Right ventricle myocardium superior (tissue), 1 donor: ENCODE measurements at regions not wholly inside any gene's neighbourhood (a gene's known extent, or its start where the extent isn't known, plus 50 kb on each side); places are given as distances from the start of the nearest gene placed in this dataset.

Experiments used
- ATAC-seq: fragments of 200-7000 bp; cut with Tn5 transposase; one replicate; pipeline ENCODE4 v1.9.1; 2020; ENCODE audit warnings: mild to moderate bottlenecking; ENCODE audit not compliant: poor library complexity
- DNase-seq: peaks from one replicate; pipeline ENCODE4 v3.0.0-alpha.2; 2020
- intact Hi-C: fragments of 100-400 bp; cut with DNase I; formaldehyde crosslinking; loops from one replicate; pipeline ENCODE4 v1.11.2; 2022
- donor health status: DM: no; HTN: yes; CAD: no; lungs with severe emphysema.

DNA sequence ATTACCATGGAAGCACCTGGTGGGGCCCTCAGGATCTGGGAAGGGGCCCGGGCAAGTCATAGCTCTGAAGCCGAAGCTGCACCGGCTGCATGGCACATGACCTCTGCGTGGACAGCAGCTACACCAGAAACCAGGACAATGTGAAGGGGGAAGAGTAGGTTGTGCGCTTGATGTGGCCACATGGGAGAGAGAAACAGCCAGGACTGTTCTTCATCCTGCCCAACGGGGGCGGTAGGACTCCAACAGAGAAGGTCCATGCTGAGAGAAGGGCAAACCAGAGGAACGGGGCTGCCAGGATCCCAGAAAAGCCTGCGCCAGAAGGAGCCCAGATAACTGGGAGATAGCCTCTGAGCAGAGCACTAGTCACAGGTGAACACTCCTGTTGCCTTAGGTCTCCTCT, 54.9 kb upstream of the PRR20G start:
- intact Hi-C loops = no loop called here
- DNase-seq (no peak), ATAC-seq (no peak)

DNA sequence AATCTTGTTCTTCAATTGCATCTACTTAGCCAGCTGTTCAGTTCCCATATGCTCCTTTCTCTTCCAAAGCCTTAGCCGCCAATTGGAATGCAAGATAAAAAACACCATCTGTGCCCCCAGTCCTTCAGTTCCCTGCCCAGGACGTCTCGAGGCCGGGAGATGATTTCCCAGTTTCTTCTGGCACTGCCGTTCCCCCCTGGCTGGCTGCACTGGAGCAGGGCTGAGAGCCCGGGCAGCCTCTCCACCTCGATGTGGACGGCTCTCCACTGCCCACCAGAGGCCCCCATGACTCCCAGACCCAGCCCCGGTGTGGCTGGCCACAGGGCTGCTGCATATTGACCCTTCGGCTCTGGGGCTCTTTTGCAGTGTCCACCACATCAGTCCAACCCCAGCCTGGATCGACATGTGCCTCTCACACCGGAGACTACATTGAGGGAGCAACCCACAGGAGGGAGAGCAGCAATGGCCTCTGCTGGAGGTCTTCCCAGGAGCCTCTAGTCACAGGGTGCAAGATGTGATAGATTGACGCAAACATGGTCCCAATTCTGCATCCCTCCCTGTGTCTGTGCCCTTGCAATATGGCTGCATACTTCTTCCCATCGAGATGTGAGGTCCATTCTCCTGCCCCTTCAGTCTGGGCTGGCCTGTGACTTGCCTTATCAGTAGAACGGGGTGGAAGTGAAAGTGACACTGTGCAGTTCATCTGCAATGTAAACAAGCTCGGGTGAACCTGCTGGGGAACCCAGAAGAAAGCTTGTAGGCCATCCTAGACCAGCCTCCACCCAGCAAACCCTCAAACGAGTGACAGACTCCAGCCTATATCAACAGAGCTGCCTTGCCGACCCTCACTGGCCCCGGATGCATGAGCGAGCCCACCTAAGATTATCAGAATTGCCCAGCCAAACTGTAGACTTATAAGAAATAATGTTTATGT, 52.3 kb upstream of the PRR20G start:
- DNase-seq (no peak), ATAC-seq (no peak)
- intact Hi-C loops = no loop called here

DNA sequence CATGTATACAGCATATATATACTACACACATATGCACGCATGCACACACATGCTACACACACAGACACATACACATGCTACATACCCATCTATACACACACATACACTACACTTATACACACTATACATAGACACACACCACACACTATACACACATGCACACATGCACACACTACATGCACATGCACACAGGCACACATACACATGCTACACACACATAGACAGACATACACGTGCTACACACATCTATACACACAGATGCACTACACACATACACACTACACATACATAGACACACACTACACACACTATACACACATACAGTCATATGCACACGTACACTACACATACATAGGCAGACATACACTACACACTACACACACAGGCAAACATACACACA, 51.2 kb upstream of the PRR20G start:
- DNase-seq (no peak), ATAC-seq (no peak)
- intact Hi-C loops = no loop called here

DNA sequence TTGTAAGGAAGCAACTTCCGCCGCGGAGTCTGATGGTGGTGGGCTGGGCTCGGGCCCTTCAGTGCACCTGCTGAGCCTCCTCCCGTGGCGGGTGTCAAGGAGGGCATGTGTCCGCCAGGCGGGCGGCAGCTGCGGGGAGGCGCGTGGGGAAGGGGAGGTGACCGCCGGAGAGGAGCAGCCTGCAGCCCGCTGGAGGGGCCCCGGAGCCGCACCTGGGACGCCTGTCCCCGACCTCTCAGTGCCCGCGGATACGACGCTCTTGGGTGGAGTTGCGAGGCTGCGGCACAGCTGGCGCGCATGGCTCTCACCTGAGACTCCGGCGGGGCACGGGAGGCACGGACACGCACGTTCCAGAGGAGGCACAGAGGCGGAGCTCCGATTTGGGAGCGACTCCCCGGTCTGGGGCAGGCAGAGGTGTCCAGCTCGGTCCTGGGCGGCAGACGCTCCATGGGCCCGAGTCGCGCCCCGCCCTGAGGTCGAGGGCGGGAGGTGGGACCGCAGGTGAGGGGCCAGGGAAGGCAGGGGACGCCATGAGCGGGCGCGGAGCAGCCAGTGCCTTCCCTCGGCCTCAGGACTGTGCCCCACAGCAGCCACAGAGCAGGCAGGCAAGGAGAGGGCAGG, 50.2 kb upstream of the PRR20G start:
- DNase-seq = no peak
- intact Hi-C loops = no loop called here
- no peak for ATAC-seq
